ENCODE measurements at regions not wholly inside any gene's neighbourhood (a gene's known extent, or its start where the extent isn't known, plus 50 kb on each side); places are given as distances from the start of the nearest gene placed in this dataset.

DNA sequence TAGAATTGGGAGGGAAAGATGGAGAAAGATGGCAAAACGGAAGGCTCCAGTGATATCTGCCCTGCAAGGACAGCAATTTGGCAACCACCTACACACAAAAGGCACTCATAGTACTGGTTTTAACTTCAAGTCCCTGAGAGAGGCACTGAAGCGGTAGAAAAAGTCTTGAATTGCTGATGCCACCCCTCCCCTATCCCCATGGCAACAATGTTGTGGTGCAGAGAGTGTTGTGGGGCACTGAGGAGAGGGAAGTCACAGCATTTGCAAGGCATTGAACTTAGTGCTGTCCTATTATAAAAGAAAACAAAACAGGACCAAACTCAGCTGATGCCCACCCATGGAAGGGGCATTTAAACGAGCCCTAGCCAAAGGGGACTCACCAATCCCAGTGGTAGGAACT lies 343.7 kb downstream of the HAO1 start (continued):
- TF ChIP-seq, protein P1, sequence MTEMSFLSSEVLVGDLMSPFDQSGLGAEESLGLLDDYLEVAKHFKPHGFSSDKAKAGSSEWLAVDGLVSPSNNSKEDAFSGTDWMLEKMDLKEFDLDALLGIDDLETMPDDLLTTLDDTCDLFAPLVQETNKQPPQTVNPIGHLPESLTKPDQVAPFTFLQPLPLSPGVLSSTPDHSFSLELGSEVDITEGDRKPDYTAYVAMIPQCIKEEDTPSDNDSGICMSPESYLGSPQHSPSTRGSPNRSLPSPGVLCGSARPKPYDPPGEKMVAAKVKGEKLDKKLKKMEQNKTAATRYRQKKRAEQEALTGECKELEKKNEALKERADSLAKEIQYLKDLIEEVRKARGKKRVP (CRISPR knock-in tag; IDR thresholded peaks at IDR 0.05) = no peak
- no peak for TF ChIP-seq ZBTB1 (CRISPR knock-in tag; IDR thresholded peaks at IDR 0.05; ENCODE audit: borderline replicate concordance)
- TF ChIP-seq TCF7L2 (IDR thresholded peaks at IDR 0.05; ENCODE audit: low read depth, low read length) = no peak
- no peak for TF ChIP-seq CBX5 (CRISPR knock-in tag; IDR thresholded peaks at IDR 0.05; ENCODE audit: borderline replicate concordance)
- TF ChIP-seq KLF9 (CRISPR knock-in tag; IDR thresholded peaks at IDR 0.05; ENCODE audit: low read depth) = no peak
- TF ChIP-seq ZKSCAN1 (IDR thresholded peaks at IDR 0.05; ENCODE audit: low read length) = no peak
- TF ChIP-seq SP140L (CRISPR knock-in tag; IDR thresholded peaks at IDR 0.05; ENCODE audit: borderline replicate concordance) = no peak

DNA sequence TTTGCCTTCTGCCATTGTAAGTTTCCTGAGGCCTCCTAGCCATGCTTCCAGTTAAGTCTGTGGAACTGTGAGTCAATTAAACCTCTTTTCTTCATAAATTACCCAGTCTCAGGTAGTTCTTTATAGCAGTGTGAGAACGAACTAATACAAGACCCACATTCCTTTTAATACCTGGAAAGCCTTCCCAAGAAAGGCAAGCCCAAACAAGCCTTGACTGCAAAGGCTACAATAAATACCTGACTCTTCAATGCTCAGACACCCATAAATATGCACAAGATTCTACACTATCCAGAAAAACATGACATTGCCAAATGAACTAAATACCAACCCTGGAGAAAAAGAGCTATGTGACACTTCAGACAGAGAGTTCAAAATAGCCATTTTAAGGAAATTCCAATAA lies 338.8 kb downstream of the HAO1 start:
- BruUV-seq (replicated peaks) = no TSS peak
- Histone ChIP-seq H3K27ac (ENCODE audit: extremely low read length, insufficient read depth, low read length) (no peak overlapping the region), H3K4me3 (replicated peaks in 1 of 3; ENCODE audit: insufficient read depth in 1 of 3, low read depth in 2 of 3, low read length in 3 of 3) (no peak overlapping the region), H2AFZ (ENCODE audit: low read length) (no peak overlapping the region), H3K9ac (ENCODE audit: insufficient read depth, low read depth, low read length) (no peak overlapping the region), H3K9me3 (ENCODE audit: low read length) (0 out of 2 replicates have a peak, but pooled peaks cover 33% of the 10 kb centered on the region), H3K27me3 (ENCODE audit: control insufficient read depth in 1 of 2, insufficient read depth in 2 of 2, low read length in 2 of 2) (no peaks in the 10 kb centered on the region), H3K79me2 (ENCODE audit: insufficient read depth, low read length) (no peaks in the 10 kb centered on the region), H3K4me2 (ENCODE audit: low read depth, low read length) (no peak overlapping the region), H3K36me3 (replicated peaks in 1 of 2; ENCODE audit: control insufficient read depth in 1 of 2, insufficient read depth in 2 of 2, low read length in 2 of 2) (no peaks in the 10 kb centered on the region), H4K20me1 (ENCODE audit: insufficient read depth, low read length) (no peaks in the 10 kb centered on the region), H3K4me1 (ENCODE audit: insufficient read depth, low read length) (no peaks in the 10 kb centered on the region)
- in situ Hi-C loops (cut with HindIII; ENCODE audit: extremely low pct_ligation_motif_present, low pct_unique_long_range_greater_than_20kb) = no loop called here
- FAIRE-seq (no peak), ATAC-seq (no peak), DNase-seq (ENCODE audit: low spot score) (no peak)
- WGBS (ENCODE audit: low lambda C conversion rate) = 0% methylated on average over 1 of the region's 1 CpG
- intact Hi-C loops (cut with micrococcal nuclease; ENCODE audit: unreplicated experiment) = no loop called here
- ChIA-PET CTCF (ENCODE audit: low intra/inter-chr PET ratio, low total read pairs) (no interaction called here), POLR2A (no interaction called here)
- TF ChIP-seq POGZ (CRISPR knock-in tag; IDR thresholded peaks at IDR 0.05) = no peak
- no peak for TF ChIP-seq NFIB (CRISPR knock-in tag; IDR thresholded peaks at IDR 0.05; ENCODE audit: borderline replicate concordance)
- TF ChIP-seq, protein P2, sequence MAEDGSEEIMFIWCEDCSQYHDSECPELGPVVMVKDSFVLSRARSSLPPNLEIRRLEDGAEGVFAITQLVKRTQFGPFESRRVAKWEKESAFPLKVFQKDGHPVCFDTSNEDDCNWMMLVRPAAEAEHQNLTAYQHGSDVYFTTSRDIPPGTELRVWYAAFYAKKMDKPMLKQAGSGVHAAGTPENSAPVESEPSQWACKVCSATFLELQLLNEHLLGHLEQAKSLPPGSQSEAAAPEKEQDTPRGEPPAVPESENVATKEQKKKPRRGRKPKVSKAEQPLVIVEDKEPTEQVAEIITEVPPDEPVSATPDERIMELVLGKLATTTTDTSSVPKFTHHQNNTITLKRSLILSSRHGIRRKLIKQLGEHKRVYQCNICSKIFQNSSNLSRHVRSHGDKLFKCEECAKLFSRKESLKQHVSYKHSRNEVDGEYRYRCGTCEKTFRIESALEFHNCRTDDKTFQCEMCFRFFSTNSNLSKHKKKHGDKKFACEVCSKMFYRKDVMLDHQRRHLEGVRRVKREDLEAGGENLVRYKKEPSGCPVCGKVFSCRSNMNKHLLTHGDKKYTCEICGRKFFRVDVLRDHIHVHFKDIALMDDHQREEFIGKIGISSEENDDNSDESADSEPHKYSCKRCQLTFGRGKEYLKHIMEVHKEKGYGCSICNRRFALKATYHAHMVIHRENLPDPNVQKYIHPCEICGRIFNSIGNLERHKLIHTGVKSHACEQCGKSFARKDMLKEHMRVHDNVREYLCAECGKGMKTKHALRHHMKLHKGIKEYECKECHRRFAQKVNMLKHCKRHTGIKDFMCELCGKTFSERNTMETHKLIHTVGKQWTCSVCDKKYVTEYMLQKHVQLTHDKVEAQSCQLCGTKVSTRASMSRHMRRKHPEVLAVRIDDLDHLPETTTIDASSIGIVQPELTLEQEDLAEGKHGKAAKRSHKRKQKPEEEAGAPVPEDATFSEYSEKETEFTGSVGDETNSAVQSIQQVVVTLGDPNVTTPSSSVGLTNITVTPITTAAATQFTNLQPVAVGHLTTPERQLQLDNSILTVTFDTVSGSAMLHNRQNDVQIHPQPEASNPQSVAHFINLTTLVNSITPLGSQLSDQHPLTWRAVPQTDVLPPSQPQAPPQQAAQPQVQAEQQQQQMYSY (CRISPR knock-in tag; IDR thresholded peaks at IDR 0.05) = no peak
- no peak for TF ChIP-seq GTF3A (CRISPR knock-in tag; conservative IDR thresholded peaks at IDR 0.05)
- no peak for TF ChIP-seq SRY (CRISPR knock-in tag; IDR thresholded peaks at IDR 0.05)
- no peak for TF ChIP-seq ZNF850 (CRISPR knock-in tag; conservative IDR thresholded peaks at IDR 0.05)
- no peak for TF ChIP-seq CBFB (CRISPR knock-in tag; IDR thresholded peaks at IDR 0.05)
- TF ChIP-seq, protein P3, sequence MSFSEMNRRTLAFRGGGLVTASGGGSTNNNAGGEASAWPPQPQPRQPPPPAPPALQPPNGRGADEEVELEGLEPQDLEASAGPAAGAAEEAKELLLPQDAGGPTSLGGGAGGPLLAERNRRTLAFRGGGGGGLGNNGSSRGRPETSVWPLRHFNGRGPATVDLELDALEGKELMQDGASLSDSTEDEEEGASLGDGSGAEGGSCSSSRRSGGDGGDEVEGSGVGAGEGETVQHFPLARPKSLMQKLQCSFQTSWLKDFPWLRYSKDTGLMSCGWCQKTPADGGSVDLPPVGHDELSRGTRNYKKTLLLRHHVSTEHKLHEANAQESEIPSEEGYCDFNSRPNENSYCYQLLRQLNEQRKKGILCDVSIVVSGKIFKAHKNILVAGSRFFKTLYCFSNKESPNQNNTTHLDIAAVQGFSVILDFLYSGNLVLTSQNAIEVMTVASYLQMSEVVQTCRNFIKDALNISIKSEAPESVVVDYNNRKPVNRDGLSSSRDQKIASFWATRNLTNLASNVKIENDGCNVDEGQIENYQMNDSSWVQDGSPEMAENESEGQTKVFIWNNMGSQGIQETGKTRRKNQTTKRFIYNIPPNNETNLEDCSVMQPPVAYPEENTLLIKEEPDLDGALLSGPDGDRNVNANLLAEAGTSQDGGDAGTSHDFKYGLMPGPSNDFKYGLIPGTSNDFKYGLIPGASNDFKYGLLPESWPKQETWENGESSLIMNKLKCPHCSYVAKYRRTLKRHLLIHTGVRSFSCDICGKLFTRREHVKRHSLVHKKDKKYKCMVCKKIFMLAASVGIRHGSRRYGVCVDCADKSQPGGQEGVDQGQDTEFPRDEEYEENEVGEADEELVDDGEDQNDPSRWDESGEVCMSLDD (CRISPR knock-in tag; IDR thresholded peaks at IDR 0.05; ENCODE audit: borderline replicate concordance) = no peak
